IMR-90 (cell line): ENCODE measurements at regions not wholly inside any gene's neighbourhood (a gene's known extent, or its start where the extent isn't known, plus 50 kb on each side); places are given as distances from the start of the nearest gene placed in this dataset.

Experiments
- ATAC-seq: fragments of 200-7000 bp; cut with Tn5 transposase; 2 replicates; pipeline ENCODE4 v1.9.1; 2020; ENCODE audit warnings: low read depth, mild to moderate bottlenecking, moderate library complexity
- BruUV-seq: library from RNA; stranded (reverse); fragments of 400-500 nt; replicated peaks from 2 replicates; lab custom pipeline; 2021; lab: Mats Ljungman, UMichigan
- CTCF ChIA-PET: fragments of 300-600 bp; formaldehyde crosslinking; extraction: SDS; loops from one replicate; lab custom pipeline; 2021; ENCODE audit warnings: antibody characterized with exemption; lab: Yijun Ruan, JAX
- POLR2A ChIA-PET: fragments of 300-600 bp; sonication (Branson Sonifier 250); formaldehyde crosslinking; loops from one replicate; lab custom pipeline; 2022; ENCODE audit warnings: antibody characterized with exemption; ENCODE audit not compliant: unreplicated experiment; lab: Charles Lee
- DNase-seq: peaks from one replicate; pipeline ENCODE4 v3.0.0; 2013
- H2AFZ ChIP-seq: replicated peaks from 2 replicates; pipeline ENCODE3; 2013; ENCODE audit warnings: low read length, mild to moderate bottlenecking; ENCODE audit not compliant: poor library complexity
- H2AK5ac ChIP-seq: 2 replicates; pipeline ENCODE4 v1.6.1; 2013; ENCODE audit warnings: low read depth, low read length, inconsistent platforms
- H2AK9ac ChIP-seq: replicated peaks from 2 replicates; pipeline ENCODE3; 2013; ENCODE audit warnings: mild to moderate bottlenecking, low read depth, low read length, moderate library complexity; ENCODE audit not compliant: poor library complexity
- H2BK120ac ChIP-seq: 2 replicates; pipeline ENCODE4 v1.6.1; 2013; ENCODE audit warnings: low read depth, low read length, inconsistent platforms
- H2BK15ac ChIP-seq: 3 replicates; pipeline ENCODE4 v1.6.1; 2013; ENCODE audit warnings: low read depth, low read length, inconsistent platforms
- H2BK20ac ChIP-seq: 2 replicates; pipeline ENCODE4 v1.6.1; 2013; ENCODE audit warnings: low read depth, mild to moderate bottlenecking, inconsistent platforms, low read length, moderate library complexity
- H2BK5ac ChIP-seq: 2 replicates; pipeline ENCODE4 v1.6.1; 2013; ENCODE audit warnings: mild to moderate bottlenecking, low read depth, low read length, inconsistent platforms; ENCODE audit not compliant: poor library complexity, severe bottlenecking
- H3K14ac ChIP-seq: replicated peaks from 2 replicates; pipeline ENCODE4 v1.6.1; 2013; ENCODE audit warnings: low read depth, low read length, inconsistent platforms
- H3K18ac ChIP-seq: 2 replicates; pipeline ENCODE4 v1.6.1; 2013; ENCODE audit warnings: low read depth, low read length, control low read depth
- H3K23ac ChIP-seq: 2 replicates; pipeline ENCODE4 v1.6.1; 2013; ENCODE audit warnings: low read depth, low read length, inconsistent platforms
- H3K27ac ChIP-seq: 2 replicates; pipeline ENCODE4 v1.5.1; 2013; ENCODE audit warnings: mild to moderate bottlenecking, control low read depth, low read length; ENCODE audit not compliant: insufficient read depth
- H3K27me3 ChIP-seq: 2 replicates; pipeline ENCODE4 v1.6.1; 2013; ENCODE audit warnings: low read length; ENCODE audit not compliant: control insufficient read depth, insufficient read depth
- H3K36me3 ChIP-seq: 2 replicates; pipeline ENCODE4 v1.6.1; 2013; ENCODE audit warnings: low read length, mixed read lengths; ENCODE audit not compliant: control insufficient read depth, insufficient read depth
- H3K4ac ChIP-seq: 2 replicates; pipeline ENCODE4 v1.6.1; 2013; ENCODE audit warnings: low read depth, low read length, inconsistent platforms
- H3K4me1 ChIP-seq: 2 replicates; pipeline ENCODE4 v1.6.1; 2013; ENCODE audit warnings: low read length, mixed read lengths; ENCODE audit not compliant: control insufficient read depth, insufficient read depth
- H3K4me2 ChIP-seq: 2 replicates; pipeline ENCODE4 v1.6.1; 2013; ENCODE audit warnings: low read depth, mild to moderate bottlenecking, control low read depth, low read length, moderate library complexity
- H3K4me3 ChIP-seq: 2 replicates; pipeline ENCODE4 v1.5.1; 2013; ENCODE audit warnings: low read depth, mild to moderate bottlenecking, control low read depth, low read length, moderate library complexity; ENCODE audit not compliant: insufficient read depth
- H3K56ac ChIP-seq: 2 replicates; pipeline ENCODE4 v1.6.1; 2013; ENCODE audit warnings: low read length, inconsistent platforms; ENCODE audit not compliant: insufficient read depth; ENCODE audit errors: extremely low read depth
- H3K79me1 ChIP-seq, 2 experiments: 2 replicates each; pipeline ENCODE4 v1.6.1; 2013; ENCODE audit warnings: low read length in 2 of 2, inconsistent platforms in 1 of 2, low read depth in 1 of 2
- H3K9ac ChIP-seq: 2 replicates; pipeline ENCODE4 v1.6.1; 2013; ENCODE audit warnings: low read depth, low read length, control low read depth
- H3K9me1 ChIP-seq: 2 replicates; pipeline ENCODE4 v1.6.1; 2013; ENCODE audit warnings: low read length, inconsistent platforms; ENCODE audit not compliant: insufficient read depth
- H3K9me3 ChIP-seq: 2 replicates; pipeline ENCODE4 v1.6.1; 2013; ENCODE audit warnings: low read length; ENCODE audit not compliant: control insufficient read depth, insufficient read depth
- H4K20me1 ChIP-seq: 2 replicates; pipeline ENCODE4 v1.6.1; 2013; ENCODE audit warnings: low read length, inconsistent platforms; ENCODE audit not compliant: insufficient read depth
- H4K5ac ChIP-seq: 2 replicates; pipeline ENCODE4 v1.6.1; 2013; ENCODE audit warnings: mild to moderate bottlenecking, low read depth, low read length, control low read depth
- H4K8ac ChIP-seq, 2 experiments: 2 replicates each; pipeline ENCODE4 v1.6.1; 2013; ENCODE audit warnings: low read depth in 2 of 2, low read length in 2 of 2, control low read depth in 1 of 2, inconsistent platforms in 1 of 2
- H4K91ac ChIP-seq: 2 replicates; pipeline ENCODE4 v1.6.1; 2013; ENCODE audit warnings: low read depth, low read length, inconsistent platforms; ENCODE audit not compliant: insufficient read depth
- BHLHE40 ChIP-seq: fragments of 150-350 bp; IDR thresholded peaks from 2 replicates; pipeline ENCODE4 v1.6.1; 2016; ENCODE audit warnings: mild to moderate bottlenecking, low read depth, low read length
- CHD1 ChIP-seq: IDR thresholded peaks from 2 replicates; pipeline ENCODE4 v1.6.1; 2012; ENCODE audit warnings: low read depth, low read length, improper control_type of control experiment
- CTCF ChIP-seq: conservative IDR thresholded peaks from 2 replicates; pipeline ENCODE4 v1.5.1; 2012; ENCODE audit warnings: mild to moderate bottlenecking, low read depth, low read length, improper control_type of control experiment
- ELK1 ChIP-seq: fragments of 150-350 bp; IDR thresholded peaks from 2 replicates; pipeline ENCODE4 v1.6.1; 2016; ENCODE audit warnings: low read depth, mild to moderate bottlenecking, low read length, moderate library complexity, borderline replicate concordance
- FOS ChIP-seq: fragments of 150-350 bp; IDR thresholded peaks from 2 replicates; pipeline ENCODE4 v1.6.1; 2016; ENCODE audit warnings: low read depth, low read length
- MAFK ChIP-seq: IDR thresholded peaks from 2 replicates; pipeline ENCODE4 v1.6.1; 2012; ENCODE audit warnings: low read depth, low read length, improper control_type of control experiment
- MAZ ChIP-seq: IDR thresholded peaks from 2 replicates; pipeline ENCODE4 v1.6.1; 2012; ENCODE audit warnings: low read depth, mild to moderate bottlenecking, low read length, improper control_type of control experiment, moderate library complexity, borderline replicate concordance
- POLR2A ChIP-seq: IDR thresholded peaks from 2 replicates; pipeline ENCODE4 v1.6.1; 2012; ENCODE audit warnings: mild to moderate bottlenecking, low read depth, low read length
- RAD21 ChIP-seq: IDR thresholded peaks from 2 replicates; pipeline ENCODE4 v1.6.1; 2012; ENCODE audit warnings: low read length, improper control_type of control experiment
- RFX5 ChIP-seq: IDR thresholded peaks from 2 replicates; pipeline ENCODE4 v1.8.0; 2012; ENCODE audit warnings: low read depth, mild to moderate bottlenecking, low read length, moderate library complexity
- SMC3 ChIP-seq: fragments of 150-350 bp; IDR thresholded peaks from 2 replicates; pipeline ENCODE4 v1.6.1; 2016; ENCODE audit warnings: low read depth, mild to moderate bottlenecking, antibody characterized with exemption, low read length, moderate library complexity
- USF2 ChIP-seq: fragments of 150-350 bp; IDR thresholded peaks from 2 replicates; pipeline ENCODE4 v1.6.1; 2017; ENCODE audit warnings: mild to moderate bottlenecking, antibody characterized with exemption, low read length, low read depth
- WGBS, 2 experiments: methylation state at CpG; one replicate each; pipeline versions ENCODE4 v1.1.5 to v1.1.7; 2013; ENCODE audit warnings: missing lambda C conversion rate in 2 of 2; ENCODE audit not compliant: insufficient read length in 1 of 2; ENCODE audit errors: extremely low coverage in 2 of 2; 5-methylcytosine and 5-hydroxymethylcytosine counted together
- dilution Hi-C: fragments of 300-500 bp; cut with HindIII; formaldehyde crosslinking; loops from one replicate; pipeline ENCODE4 v1.14.3; 2018; ENCODE audit warnings: low sequenced_read_pairs; ENCODE audit not compliant: unreplicated experiment
- in situ Hi-C: fragments of 300-500 bp; cut with MboI; formaldehyde crosslinking; loops from 3 replicates; pipeline ENCODE4 v1.14.3; 2019; ENCODE audit warnings: low sequenced_read_pairs, inconsistent platforms, mixed read lengths
- intact Hi-C: fragments of 100-400 bp; cut with micrococcal nuclease; formaldehyde crosslinking; loops from 2 replicates; pipeline ENCODE4 v1.10.0; 2022

- in situ Hi-C loops, result loop anchor here (5.0 to 10.0 kb wide), 2 partner anchors 246 to 359 kb away; partner anchors contain the start of gene IRF2BP2
- Histone ChIP-seq H3K56ac (peak overlapping the region; percentile 91), H4K5ac (peak overlapping the region; percentile 67), H2BK15ac (peak overlapping the region; percentile 83; the same call in 2 of the 3 replicates), H3K9me3 (no peaks in the 10 kb centered on the region), H3K4me3 (no peak overlapping the region), H4K20me1 (no peaks in the 10 kb centered on the region), H3K79me1 (0 out of 4 replicates have a peak, but pooled peaks cover 0 to 2% of the 10 kb centered on the region in 2 experiments), H3K36me3 (no peaks in the 10 kb centered on the region), H4K8ac (peak overlapping the region; percentile 68 to 95), H3K18ac (peak overlapping the region; percentile 81), H3K23ac (peak overlapping the region; percentile 92), H3K27ac (peak overlapping the region; percentile 95), H3K14ac (peak overlapping the region; percentile 88), H3K9ac (peak overlapping the region; percentile 74), H2BK20ac (peak overlapping the region; percentile 96), H2AFZ (peak overlapping the region; percentile 90), H4K91ac (peak overlapping the region; percentile 95), H3K4me1 (peaks cover 38% of the 10 kb centered on the region), H3K4ac (peak overlapping the region; percentile 97), H2AK9ac (peak overlapping the region; percentile 93), H3K27me3 (no peaks in the 10 kb centered on the region), H2BK5ac (peak overlapping the region; percentile 93), H3K4me2 (peak overlapping the region; percentile 62), H3K9me1 (peaks cover 28% of the 10 kb centered on the region), H2BK120ac (peak overlapping the region; percentile 96), H2AK5ac (peak overlapping the region; percentile 89)
- TF ChIP-seq CHD1 (0 out of 2 replicates have a peak, but pooled peaks have one; percentile 76), POLR2A (peak; percentile 55), MAFK (peak; percentile 74), FOS (no peak), CTCF (0 out of 2 replicates have a peak, but pooled peaks have one; percentile 11), BHLHE40 (peak; percentile 11; the same call in 1 of the 2 replicates), ELK1 (no peak), USF2 (peak; percentile 61), RAD21 (peak; percentile 28; the same call in 1 of the 2 replicates), RFX5 (no peak), MAZ (peak; percentile 28; the same call in 1 of the 2 replicates), SMC3 (peak; percentile 15; the same call in 1 of the 2 replicates)
- no TSS peak for BruUV-seq
- CTCF ChIA-PET, result interaction anchor here (0.6 to 1.3 kb wide), 6 partner anchors 9 to 472 kb away, joined by 3 to 5 read pairs (median 3); no protein-coding TSS in a partner anchor
- POLR2A ChIA-PET, result interaction anchor here (0.6 to 1.0 kb wide), 4 partner anchors 8 to 298 kb away, joined by 3 to 4 read pairs (median 4); no protein-coding TSS in a partner anchor
- dilution Hi-C loops, result no loop called here
- intact Hi-C loops, result loop anchor here (1.0 to 2.0 kb wide), 4 partner anchors 112 to 360 kb away; partner anchors contain the start of gene IRF2BP2
- 0% methylated on average over 2 of the region's 12 CpGs; no CpG with 5 or more reads in 1 of the 2 experiments for WGBS, 2 experiments
- DNase-seq, result peak; percentile 98
- peak; percentile 78 for ATAC-seq
Observed at GRCh38 chr1:234970731-234971476, 157.7 kb downstream of the TOMM20 start.
